NCI-H1105 (cell line): ENCODE measurements at regions not wholly inside any gene's neighbourhood (a gene's known extent, or its start where the extent isn't known, plus 50 kb on each side); places are given as distances from the start of the nearest gene placed in this dataset.

Experiments used
- DNase-seq: peaks from one replicate; lab custom pipeline; 2025; lab: John Stamatoyannopoulos, UW

DNA sequence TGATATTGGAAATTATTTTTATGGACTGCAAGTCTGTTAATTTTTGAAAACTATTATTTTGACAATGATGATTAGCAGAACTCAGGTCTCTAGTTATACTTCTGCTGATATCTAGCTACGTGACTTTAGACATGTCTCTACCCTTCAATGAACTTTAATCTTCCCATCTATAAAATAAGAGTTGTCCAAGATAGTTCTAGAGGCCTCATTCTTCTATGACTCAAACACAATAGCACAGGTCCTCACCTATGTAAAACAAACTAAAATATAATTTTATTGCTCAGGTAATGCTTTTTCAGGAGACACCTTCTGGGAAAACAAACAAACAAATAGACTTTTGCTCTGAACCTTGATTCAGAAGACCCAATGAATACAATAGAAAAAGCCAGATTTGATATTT is 544.4 kb upstream of the SETBP1 start:
- no peak for DNase-seq

DNA sequence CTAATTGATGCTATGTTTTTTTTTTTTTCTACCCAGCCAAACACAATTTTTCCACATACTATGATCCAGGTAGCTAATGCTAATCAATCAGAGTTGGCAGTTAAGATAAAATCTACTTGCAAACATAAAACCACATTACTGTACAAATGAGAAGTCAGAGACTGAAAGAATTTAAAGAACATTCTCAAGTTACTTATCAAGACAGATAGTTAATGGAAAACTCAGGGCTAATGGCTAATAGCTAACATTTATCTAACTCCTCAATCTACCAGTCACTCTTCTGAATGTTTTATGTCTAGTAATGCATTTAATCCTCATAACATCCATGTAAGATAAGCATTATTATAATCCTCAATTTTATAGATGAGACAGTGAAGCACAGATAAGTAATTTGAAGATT is 537.6 kb upstream of the SETBP1 start:
- DNase-seq: no peak

DNA sequence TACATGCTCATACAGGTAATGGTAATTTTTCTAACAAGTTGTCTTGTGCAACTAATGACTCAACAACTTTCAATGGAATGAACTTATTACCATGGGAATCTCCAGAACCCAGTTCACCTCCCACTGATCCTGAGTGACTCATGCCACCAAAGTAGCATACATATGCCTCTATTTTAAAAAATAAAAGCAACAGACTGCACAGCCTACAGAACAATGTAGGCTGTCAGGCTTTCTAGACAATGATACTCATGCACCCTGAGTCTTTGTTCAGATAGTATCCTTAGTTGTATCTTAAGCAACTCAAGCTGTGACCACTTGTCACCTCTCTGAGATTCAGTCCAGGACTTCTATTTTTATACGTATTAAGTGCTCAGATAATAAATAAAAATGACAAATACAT is 531.0 kb upstream of the SETBP1 start:
- DNase-seq: no peak

DNA sequence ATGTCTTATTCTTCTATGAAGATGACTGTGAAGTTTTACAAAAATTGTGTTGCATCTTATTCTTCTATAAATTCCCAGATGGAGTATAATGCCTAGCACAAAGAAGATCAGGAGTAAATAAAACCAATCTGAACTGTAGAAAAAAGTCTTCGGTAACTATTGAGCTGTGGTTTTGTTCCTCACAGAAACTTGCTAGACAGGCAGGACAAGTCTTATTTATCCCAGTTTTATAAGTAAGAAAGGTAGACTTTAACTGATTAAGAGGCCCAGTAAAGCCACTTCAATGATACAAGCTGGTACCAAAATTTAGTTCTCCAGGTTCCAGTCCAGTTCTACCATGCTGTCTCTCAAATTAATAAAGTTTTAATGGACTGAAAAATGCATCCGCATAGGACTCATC is 526.7 kb upstream of the SETBP1 start:
- DNase-seq: no peak

DNA sequence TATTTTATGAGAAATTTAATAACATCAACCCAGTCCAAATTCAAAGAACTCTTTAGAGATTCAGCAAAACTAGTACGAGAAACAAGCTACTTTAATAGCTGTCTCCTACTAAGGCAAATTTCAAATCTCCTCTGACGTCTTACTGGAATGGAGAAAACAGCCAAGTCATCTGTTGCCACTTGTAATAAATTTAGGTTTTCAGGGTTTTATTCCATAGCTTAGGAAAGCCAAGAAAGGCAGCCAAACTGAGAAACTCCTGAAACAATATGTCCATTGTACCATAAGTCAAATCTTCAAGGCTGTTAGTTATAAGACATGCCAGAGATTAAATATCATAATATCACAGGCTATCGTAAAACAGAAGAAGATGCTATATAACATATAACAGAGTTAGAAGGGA is 524.6 kb upstream of the SETBP1 start:
- DNase-seq: no peak

DNA sequence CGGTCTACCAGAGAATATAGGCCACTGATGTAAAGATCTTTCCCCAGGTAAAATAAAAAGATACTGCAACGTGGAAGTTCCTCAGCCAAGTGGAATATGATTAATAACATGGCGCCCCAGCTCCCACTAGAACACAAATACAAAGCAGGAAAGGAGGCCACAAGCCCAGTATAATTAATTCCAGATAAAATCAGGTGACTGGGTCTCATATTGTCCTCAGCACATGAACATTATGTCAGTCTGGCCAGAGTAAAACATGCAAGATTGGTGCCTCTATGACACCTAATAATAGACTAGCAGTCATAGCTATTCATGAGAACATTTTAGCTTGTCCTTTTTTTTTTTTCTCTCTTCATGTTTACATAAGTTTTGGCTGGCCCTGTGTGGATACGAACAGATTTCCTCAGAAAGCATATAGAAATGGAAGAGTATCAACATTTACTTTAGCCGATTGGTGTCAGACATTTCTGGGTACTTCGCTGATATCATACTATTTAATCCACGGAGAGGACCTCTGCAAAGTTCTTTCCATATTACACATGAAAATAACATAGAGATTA is 523.8 kb upstream of the SETBP1 start:
- no peak for DNase-seq

DNA sequence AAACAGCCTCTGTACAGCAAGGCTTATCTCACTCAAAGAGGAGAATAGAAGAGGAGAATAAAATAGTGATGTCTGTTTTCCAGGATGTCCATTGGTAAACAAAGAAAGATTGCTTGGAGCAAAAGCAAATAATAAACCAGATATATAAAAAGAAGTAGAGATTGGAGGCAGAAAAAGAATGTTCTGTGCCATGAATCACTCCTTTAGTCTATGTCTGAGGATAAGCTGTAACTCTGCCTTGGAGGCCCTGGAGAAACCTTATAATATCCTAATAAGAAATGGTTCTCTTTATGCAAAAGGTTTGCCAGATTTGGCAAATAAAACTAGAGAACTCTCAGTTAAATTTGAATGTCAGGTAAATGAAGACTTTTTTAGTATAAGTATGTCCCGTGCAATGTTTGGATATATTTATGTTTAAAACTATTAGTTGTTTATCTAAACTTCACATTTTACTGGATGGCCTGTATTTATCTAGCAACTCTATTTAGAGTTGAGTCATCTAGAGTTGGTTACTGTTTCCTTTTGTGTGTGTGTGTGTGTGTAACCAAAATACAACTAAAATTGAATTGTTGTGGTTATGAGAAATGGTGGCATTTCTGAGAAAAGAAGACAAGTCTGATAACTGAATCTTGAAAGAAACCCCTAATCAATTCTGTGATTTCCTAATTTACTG is 510.3 kb upstream of the SETBP1 start:
- no peak for DNase-seq

DNA sequence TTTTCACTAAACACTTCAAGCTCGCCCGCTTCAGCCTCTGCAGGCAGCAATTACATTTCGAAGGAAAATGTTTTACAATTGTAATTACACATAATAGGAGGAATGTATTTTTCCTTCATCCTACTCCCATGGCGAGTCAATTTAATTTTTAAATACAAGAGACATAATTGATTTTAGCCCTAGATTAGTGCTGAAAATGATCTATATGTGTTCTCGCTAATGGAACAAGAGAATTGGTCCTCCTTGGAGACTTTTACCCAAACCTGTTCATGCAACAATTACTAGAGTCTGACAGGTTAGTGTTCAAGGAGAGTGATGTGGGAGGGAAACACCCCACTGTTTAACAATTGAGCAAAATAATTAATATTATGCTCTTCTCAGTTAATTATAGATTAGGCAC is 509.4 kb upstream of the SETBP1 start:
- DNase-seq: no peak

DNA sequence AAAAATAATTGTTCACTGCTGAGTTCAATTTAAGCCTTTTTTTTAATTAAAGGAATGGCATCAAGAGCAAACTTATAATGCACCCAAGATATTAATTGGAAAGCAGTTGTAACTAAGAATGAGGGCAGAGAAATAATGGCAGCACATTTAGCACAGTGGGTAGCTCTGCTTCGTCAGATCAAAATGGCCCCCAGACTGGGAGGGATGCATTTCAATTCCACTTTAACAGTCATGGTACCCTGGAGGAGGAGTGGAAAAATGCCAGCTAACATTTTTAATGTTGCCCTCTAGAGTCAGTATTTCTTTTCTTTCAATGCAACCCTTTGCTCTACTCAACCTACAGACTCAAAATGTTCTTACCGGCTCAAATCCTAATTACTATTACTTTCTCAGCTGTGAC is 504.8 kb upstream of the SETBP1 start:
- no peak for DNase-seq

DNA sequence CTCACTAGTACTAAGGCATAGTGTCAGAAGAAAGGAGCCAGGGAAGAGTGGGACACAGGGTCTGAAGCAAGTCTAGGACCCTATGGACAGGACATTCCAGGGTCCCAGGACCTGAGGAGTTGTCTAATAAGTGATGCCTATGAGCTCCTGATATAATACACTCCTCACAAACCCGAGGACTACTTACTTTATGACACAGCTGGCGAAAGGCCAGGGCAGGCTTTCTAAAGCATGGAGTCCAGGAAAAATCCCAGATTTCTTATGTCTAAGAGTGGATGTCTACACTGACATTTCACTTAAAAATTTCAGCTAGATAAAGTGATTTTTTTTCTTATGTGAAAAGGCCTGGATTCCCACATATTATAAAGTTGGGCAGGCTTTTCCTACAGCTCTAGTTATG is 502.2 kb upstream of the SETBP1 start:
- no peak for DNase-seq

DNA sequence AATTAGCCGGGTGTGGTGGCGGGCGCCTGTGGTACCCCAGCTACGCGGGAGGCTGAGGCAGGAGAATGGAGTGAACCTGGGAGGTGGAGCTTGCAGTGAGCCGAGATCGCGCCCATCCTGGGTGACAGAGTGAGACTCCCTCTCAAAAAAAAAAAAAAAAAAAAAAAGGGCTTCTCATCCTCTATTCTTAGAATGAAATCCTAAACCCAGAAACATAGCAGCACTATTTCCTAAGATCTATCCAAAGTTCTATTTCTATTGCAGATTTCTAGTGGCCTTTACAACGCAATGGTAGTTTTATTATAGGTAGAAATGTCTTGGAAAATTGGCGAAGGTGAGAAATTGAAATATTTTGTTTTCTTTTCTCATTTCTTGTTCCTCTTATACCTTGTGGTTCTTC is 501.0 kb upstream of the SETBP1 start:
- DNase-seq: no peak

DNA sequence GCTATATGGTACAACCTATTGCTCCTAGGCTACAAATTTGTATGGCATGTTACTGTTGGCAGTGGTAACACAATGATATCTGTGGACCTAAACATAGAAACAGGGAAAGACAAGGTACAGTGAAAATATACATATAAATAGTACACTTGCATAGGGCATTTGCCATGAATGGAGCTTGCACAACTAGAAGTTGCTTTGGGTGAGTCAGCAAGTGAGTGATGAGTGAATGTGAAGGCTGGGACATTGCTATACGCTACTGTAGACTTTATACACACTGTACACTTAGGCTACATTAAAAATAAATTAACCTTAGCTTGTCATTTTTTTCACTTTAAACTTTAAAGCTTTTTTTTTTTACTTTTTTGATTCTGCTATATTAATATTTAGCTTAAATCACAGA is 500.0 kb upstream of the SETBP1 start:
- no peak for DNase-seq

DNA sequence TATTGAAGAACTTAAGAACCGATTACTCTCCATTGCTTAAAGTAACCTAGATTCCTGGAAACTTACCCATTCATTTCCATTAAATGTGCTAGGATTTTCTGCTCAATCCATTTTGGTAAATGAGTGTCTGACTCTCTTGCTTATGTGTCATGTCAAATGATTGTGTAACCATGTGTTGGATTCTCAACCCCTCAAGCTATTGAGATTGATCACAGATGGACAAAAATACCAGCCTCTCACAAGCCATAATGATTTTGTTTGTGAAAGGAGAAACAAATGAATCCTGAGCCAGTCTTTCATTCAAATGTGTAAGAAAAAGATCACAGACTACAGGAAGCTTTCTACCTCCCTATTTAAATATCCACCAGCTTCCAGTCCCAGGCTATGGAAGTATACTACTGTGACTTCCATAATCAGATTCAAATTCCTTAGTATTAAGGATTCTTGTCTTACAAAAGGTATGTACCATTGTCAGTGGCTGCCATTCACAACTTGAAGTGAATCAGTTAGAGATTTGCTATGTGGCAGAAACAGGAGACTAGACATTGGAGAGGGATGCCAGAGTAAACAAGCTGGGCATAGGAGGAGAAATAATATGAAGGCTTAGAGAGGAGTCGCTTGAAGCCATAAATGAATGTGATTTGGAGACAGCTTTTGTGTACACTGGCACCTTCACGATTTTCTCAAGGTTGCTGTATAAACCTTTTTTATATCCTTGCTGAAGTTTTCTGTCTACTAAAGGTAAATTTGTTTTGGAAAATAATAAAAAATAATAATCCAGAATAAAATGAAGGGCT is 498.5 kb upstream of the SETBP1 start:
- no peak for DNase-seq

DNA sequence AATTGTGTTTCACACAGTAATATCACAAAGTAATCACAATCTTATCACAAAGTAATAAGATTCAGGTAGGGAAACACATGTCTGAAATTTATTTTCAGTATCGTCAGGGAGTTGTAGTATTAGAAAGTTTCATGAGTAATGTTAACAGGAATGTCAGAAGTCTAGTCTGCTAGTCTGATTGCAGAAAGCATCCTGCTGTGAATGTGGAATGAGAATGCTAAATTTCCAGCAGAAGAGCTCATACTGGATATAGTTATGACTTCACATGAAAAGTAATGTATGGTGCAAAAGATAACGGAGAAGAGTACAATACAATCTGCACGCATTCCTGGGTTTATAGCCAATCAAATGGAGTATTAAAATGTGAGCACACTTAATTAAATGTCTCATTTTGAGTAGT is 494.7 kb upstream of the SETBP1 start:
- DNase-seq: no peak

DNA sequence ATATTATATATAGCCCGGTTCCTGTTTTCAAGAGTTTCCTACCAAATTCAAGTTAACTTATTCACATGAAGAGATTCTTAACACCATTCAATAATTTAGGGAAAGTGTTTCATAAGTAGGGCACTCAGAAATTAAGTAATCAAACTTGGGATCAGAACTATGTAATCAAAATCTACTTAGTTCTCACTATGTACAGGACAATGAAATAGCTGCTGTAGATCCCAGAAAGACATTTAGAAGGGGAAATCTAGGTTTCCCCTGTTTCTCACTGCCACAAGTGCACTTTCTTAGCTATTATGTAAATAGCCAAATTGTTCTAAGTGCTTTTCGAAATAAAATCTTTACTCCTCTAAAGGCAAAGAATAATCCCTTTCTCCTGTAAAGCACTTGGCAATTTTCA is 493.6 kb upstream of the SETBP1 start:
- DNase-seq: no peak

DNA sequence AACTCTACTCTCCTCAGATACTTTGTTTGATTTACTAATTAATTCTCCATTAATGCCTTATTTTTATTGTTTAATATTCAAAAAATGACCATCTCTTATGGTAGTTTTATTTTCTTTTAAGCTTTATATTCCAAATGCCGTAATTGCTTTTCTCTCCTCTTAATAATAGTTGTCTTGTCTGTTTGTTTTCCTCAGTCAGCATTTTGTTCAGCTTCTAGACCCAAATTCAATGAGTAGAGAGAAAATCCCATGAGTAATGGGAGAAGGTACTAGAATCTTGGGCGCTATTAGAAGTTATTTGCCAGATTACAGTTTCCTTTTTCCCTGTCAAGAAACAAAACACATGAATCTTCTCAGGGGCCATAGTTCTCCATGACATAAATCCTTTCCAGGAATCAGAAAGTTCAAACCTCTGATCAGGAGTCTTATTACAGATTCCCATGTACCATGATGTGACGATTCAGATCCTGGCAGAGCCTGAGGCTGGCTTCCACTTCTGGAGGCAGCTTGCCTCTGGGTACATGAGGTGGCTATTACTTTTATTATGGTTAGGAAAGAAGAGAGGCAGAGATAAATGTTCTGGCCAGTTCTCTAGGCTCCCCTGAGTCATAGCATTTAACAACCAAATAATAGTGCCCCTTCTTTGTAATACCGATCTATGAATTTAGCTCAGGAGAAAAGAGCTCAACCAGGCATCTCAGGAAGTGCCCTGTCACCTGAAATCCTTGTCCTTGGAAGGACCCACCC is 485.1 kb upstream of the SETBP1 start:
- DNase-seq: no peak

DNA sequence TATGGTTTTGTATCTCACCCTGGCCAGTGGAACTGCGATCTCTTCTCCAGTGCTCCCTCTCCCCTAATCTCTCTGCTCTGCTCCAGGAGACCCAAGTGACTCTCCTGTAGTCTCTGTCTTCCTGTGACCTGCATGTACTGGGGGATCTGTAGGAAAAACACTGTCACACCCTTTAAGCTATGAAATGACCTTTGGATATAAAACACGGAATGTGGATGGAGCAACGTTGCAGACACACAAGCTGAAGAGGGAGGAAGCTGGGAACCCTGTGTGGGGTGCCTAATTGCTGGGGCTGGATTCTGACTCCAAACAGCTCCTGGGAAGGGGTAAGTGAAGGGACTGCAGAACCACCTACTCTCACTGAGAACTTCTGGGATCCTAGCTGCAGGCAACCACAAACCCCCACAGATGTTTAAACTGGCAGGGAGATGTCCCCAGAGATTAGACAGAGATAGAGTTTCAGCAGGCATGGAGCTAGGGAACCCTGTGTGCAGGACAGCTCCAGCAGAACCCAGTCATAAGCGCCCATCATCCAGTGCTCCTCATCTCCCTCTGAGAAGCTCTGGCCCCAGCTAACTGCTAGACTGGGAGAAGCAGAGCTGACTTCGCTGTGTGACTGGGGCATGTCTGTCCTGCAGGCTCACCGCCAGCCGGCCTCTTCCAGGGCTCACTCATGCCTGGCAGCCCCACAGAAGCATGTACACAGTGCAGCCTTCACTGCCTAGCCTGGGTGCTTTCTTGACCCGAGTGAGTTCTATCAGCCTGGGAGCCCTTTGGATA is 482.7 kb upstream of the SETBP1 start:
- DNase-seq: no peak

DNA sequence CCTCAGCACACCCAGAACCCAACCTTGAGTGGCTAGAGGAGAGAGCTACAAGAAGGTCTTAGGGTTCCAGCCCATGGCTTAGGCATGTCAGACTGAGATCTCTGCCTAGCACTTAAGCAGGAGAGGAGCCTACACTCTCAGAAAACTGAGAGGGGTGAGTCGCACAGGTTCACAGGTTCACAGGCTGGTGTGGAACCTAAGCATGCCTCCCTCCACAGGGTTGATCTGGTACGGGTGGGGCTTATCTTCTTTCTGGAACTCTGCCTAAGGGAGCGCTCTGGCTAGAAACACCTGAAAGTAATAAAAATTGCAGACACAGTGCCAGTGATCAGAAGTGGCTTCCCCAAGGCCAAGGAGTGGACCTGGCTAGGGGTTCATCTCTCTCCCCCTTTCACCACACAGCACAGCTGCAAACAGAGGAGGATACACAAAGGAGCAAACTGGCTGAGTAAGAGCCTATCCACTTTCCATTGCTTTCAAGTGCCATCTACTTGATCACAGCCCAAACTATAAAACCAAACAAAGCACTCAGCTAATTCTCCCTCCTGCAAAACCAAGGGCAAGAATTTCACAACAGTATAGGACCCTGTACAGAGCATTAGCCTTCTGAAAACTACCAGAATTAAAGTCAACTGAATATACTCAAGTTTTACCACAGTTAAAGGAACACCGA is 481.9 kb upstream of the SETBP1 start:
- peak; percentile 76 for DNase-seq

DNA sequence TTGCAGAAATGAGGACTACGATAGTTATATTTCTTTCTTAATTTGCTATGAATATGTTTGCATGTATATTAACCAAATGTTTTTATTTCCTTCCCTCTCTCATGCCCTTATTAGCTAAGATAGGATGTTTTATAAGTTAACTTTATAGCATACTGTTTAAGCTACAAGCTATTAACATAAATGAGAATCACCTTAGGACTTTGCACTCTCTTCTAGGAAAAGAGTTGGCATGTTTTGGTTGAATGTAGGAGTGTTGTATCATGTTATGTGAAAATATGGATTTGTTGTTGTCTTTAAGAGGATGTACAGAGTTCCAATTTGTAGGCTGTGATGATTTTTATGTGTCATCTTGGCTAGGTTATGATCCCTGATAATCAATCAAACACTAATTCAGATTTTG is 467.4 kb upstream of the SETBP1 start:
- no peak for DNase-seq

DNA sequence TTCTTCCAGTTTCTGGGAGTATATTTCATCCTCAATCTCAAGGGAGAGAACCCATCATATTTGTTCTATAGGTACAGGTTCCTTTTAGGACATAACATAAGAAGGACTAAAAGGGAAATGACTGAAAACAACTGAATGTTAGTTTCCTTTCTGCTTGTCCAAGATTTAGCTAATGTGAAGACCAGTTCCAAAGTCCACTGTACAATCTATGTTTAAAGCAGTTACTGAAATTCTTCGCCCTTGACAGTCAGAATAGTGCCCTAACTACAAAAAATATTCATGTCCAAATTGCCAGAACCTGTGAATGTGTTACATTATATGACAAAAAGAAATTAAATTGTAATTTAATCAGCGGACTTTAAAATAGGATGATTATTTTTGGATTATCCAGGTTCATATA is 466.3 kb upstream of the SETBP1 start:
- DNase-seq: no peak

DNA sequence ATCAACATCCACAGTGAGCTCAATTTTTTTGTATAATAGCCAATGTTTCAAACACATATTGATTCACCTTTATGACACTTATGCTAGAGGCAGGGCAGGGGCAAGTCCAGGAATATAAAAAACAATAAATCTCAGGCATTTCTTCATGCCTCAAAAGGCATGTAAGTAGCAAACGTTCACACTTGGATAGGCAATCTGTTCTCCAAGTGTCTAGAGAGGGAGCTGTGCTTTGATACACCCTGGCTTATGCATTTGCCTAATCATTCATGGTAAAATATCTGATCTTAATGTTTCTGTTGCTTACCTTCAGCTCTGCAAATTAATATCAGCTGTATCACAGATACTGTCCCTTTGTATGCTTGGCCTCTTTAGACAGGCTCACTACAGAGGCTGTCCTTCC is 464.5 kb upstream of the SETBP1 start:
- DNase-seq: no peak

DNA sequence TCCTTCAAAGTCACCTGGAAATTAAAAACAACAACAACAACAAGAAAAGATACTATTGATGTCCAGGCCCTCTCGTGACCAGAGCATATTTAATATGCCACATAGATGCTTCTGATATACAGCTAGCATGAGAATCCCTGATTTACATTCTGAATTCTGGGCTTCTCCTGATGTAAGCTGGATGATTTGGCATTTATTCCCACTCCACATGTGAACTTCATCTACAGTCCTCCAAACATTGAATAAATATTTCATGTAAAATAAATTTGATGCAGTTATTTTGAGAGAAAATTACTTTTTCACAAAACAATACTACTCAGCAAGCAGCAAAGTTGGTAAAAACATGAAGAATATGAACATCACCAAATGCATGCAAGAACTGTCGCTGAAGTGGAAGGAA is 453.2 kb upstream of the SETBP1 start:
- DNase-seq: no peak
